DND-41 (cell line): ENCODE measurements at regions not wholly inside any gene's neighbourhood (a gene's known extent, or its start where the extent isn't known, plus 50 kb on each side); places are given as distances from the start of the nearest gene placed in this dataset.

Experiments used
- CTCF ChIP-seq: IDR thresholded peaks from 2 replicates; pipeline ENCODE4 v1.5.1; 2012; ENCODE audit warnings: borderline replicate concordance, low read length, moderate library complexity, mild to moderate bottlenecking; ENCODE audit not compliant: poor library complexity, severe bottlenecking; ENCODE audit errors: extremely low read depth
- EZH2 ChIP-seq: IDR thresholded peaks from 3 replicates; pipeline ENCODE4 v1.6.1; 2012; ENCODE audit warnings: borderline replicate concordance, low read depth, mild to moderate bottlenecking, moderate library complexity, low read length, inconsistent platforms; ENCODE audit not compliant: severe bottlenecking

GRCh38 chr2:180337136-180337535 lies 330.0 kb upstream of the CWC22 start:
- TF ChIP-seq CTCF (no peak), EZH2 (no peak)
